ENCODE measurements at regions not wholly inside any gene's neighbourhood (a gene's known extent, or its start where the extent isn't known, plus 50 kb on each side); places are given as distances from the start of the nearest gene placed in this dataset.

DNA sequence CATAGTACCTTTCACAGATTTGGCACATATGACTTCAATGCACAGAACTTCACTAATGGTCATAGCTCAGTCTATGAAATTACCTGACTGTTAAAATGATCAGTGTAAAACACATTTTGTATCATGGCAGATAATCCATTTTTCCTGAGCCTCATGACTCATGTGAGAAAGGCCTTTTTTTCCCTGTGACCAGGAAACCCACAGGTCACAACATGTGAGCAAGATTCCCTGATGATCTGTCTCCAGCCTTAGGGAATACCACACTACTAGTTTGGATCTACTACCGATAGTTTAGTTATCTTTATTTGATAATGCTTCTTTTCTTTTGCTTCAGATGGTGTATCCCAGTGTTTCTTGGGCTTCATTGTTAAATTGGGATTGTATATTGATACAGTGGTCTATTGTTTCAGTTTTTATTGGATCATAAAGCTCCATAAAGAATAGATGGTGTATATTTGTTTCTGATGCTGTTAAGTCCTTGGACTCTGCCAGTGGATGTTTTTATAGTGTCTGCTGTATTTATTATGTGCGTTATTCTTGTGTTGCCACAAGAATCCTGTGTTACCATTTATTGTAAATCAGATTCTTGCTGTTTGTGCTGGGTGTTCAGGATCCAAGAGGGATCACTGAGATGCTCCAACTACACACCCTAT is 248.7 kb upstream of the PELI2 start:
- no peak overlapping the region; the same call in 1 of the 2 replicates for H2BK20ac ChIP-seq (ENCODE audit: low read depth, low read length)
- no peak for ATAC-seq (ENCODE audit: low read depth)
- H3K27ac ChIP-seq (ENCODE audit: insufficient read depth, low read length), result no peak overlapping the region
- H3K79me1 ChIP-seq (ENCODE audit: low read depth in 1 of 2, low read length in 2 of 2), result no peaks in the 10 kb centered on the region
- CTCF ChIA-PET, result no interaction called here
- no peak overlapping the region for H2BK5ac ChIP-seq (ENCODE audit: low read depth, low read length, poor library complexity, severe bottlenecking)
- no peak overlapping the region for H2AK9ac ChIP-seq (replicated peaks; ENCODE audit: low read depth, low read length, poor library complexity)
- peak overlapping the region; percentile 69; the same call in 1 of the 2 replicates for H4K5ac ChIP-seq (ENCODE audit: low read depth, low read length)
- intact Hi-C loops (cut with micrococcal nuclease) (no loop called here), dilution Hi-C loops (cut with HindIII; ENCODE audit: low sequenced_read_pairs, unreplicated experiment) (no loop called here), in situ Hi-C loops (cut with MboI; ENCODE audit: low sequenced_read_pairs) (no loop called here)
- no peak for DNase-seq
- H4K20me1 ChIP-seq (ENCODE audit: insufficient read depth, low read length), result no peaks in the 10 kb centered on the region
- H3K56ac ChIP-seq (ENCODE audit: extremely low read depth, insufficient read depth, low read length), result no peak overlapping the region
- no peaks in the 10 kb centered on the region; the same call in none of the 2 replicates for H3K27me3 ChIP-seq (ENCODE audit: control insufficient read depth, insufficient read depth, low read length)
- H3K4me1 ChIP-seq (ENCODE audit: control insufficient read depth, insufficient read depth, low read length), result no peaks in the 10 kb centered on the region
- WGBS, 2 experiments (ENCODE audit: extremely low coverage in 2 of 2, insufficient read length in 1 of 2), result no CpG with 5 or more reads among the region's 2 CpGs
- H2BK15ac ChIP-seq (ENCODE audit: low read depth, low read length), result peak overlapping the region; percentile 28; the same call in 1 of the 3 replicates
- H3K4ac ChIP-seq (ENCODE audit: low read depth, low read length), result 0 out of 2 replicates have a peak overlapping the region, but pooled peaks have one; percentile 30
- H3K9ac ChIP-seq (ENCODE audit: low read depth, low read length), result no peak overlapping the region
- 0 out of 2 replicates have a peak overlapping the region, but pooled peaks have one; percentile 20 for H3K23ac ChIP-seq (ENCODE audit: low read depth, low read length)
- no peak for TF ChIP-seq CHD1 (IDR thresholded peaks at IDR 0.05; ENCODE audit: low read depth, low read length)
- no peak for TF ChIP-seq BHLHE40 (IDR thresholded peaks at IDR 0.05; ENCODE audit: low read depth, low read length)
- TF ChIP-seq, protein P1, sequence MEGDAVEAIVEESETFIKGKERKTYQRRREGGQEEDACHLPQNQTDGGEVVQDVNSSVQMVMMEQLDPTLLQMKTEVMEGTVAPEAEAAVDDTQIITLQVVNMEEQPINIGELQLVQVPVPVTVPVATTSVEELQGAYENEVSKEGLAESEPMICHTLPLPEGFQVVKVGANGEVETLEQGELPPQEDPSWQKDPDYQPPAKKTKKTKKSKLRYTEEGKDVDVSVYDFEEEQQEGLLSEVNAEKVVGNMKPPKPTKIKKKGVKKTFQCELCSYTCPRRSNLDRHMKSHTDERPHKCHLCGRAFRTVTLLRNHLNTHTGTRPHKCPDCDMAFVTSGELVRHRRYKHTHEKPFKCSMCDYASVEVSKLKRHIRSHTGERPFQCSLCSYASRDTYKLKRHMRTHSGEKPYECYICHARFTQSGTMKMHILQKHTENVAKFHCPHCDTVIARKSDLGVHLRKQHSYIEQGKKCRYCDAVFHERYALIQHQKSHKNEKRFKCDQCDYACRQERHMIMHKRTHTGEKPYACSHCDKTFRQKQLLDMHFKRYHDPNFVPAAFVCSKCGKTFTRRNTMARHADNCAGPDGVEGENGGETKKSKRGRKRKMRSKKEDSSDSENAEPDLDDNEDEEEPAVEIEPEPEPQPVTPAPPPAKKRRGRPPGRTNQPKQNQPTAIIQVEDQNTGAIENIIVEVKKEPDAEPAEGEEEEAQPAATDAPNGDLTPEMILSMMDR (conservative IDR thresholded peaks at IDR 0.05; ENCODE audit: low read depth, low read length), result no peak
- no peak for TF ChIP-seq FOS (IDR thresholded peaks at IDR 0.05; ENCODE audit: low read depth, low read length)
- POLR2A ChIA-PET (ENCODE audit: unreplicated experiment), result no interaction called here
- BruUV-seq (replicated peaks), result no TSS peak
- no peaks in the 10 kb centered on the region for H3K36me3 ChIP-seq (ENCODE audit: control insufficient read depth, insufficient read depth, low read length)
- H3K9me3 ChIP-seq (ENCODE audit: control insufficient read depth, insufficient read depth, low read length), result no peaks in the 10 kb centered on the region
- no peak overlapping the region for H2BK120ac ChIP-seq (ENCODE audit: low read depth, low read length)
- H3K9me1 ChIP-seq (ENCODE audit: insufficient read depth, low read length), result no peaks in the 10 kb centered on the region
- H4K8ac ChIP-seq (ENCODE audit: low read depth in 2 of 2, low read length in 2 of 2), result no peak overlapping the region
- peak overlapping the region; percentile 34; the same call in 1 of the 2 replicates for H3K14ac ChIP-seq (replicated peaks; ENCODE audit: low read depth, low read length)
- no peak overlapping the region for H4K91ac ChIP-seq (ENCODE audit: insufficient read depth, low read depth, low read length)
- peak overlapping the region; percentile 52; the same call in 1 of the 2 replicates for H3K18ac ChIP-seq (ENCODE audit: low read depth, low read length)
- H3K4me3 ChIP-seq (ENCODE audit: insufficient read depth, low read depth, low read length), result no peak overlapping the region
- H2AK5ac ChIP-seq (ENCODE audit: low read depth, low read length), result peak overlapping the region; percentile 70
- H3K4me2 ChIP-seq (ENCODE audit: low read depth, low read length), result no peak overlapping the region
- H2AFZ ChIP-seq (replicated peaks; ENCODE audit: low read length, poor library complexity), result no peak overlapping the region
